Immature natural killer cell (primary cell): ENCODE measurements at regions not wholly inside any gene's neighbourhood (a gene's known extent, or its start where the extent isn't known, plus 50 kb on each side); places are given as distances from the start of the nearest gene placed in this dataset.

ENCODE experiments used
- DNase-seq, 3 donors: peaks; one replicate each; pipeline ENCODE4 v3.0.0; 2022; ENCODE audit warnings: mixed read lengths in 1 of 3
- H3K27ac Mint-ChIP-seq, 6 donors: one replicate each; pipeline ENCODE4 v1.8.0; 2020; ENCODE audit warnings: mixed read lengths in 6 of 6, mild to moderate bottlenecking in 5 of 6, inconsistent platforms in 4 of 6, moderate library complexity in 3 of 6
- H3K27me3 Mint-ChIP-seq, 3 donors: one replicate each; pipeline ENCODE4 v1.8.0; 2020 to 2021; ENCODE audit warnings: low read depth in 3 of 3, mild to moderate bottlenecking in 3 of 3, mixed read lengths in 3 of 3, moderate library complexity in 3 of 3, inconsistent platforms in 1 of 3
- H3K36me3 Mint-ChIP-seq, 3 donors: one replicate each; pipeline ENCODE4 v1.8.0; 2020; ENCODE audit warnings: mixed read lengths in 3 of 3, inconsistent platforms in 2 of 3, mild to moderate bottlenecking in 2 of 3
- H3K4me1 Mint-ChIP-seq, 2 donors: one replicate each; pipeline ENCODE4 v1.8.0; 2020; ENCODE audit warnings: inconsistent platforms in 2 of 2, mild to moderate bottlenecking in 2 of 2, mixed read lengths in 2 of 2, moderate library complexity in 1 of 2
- H3K4me3 Mint-ChIP-seq, 5 donors: one replicate each; pipeline ENCODE4 v1.8.0; 2020; ENCODE audit warnings: mild to moderate bottlenecking in 5 of 5, mixed read lengths in 5 of 5, inconsistent platforms in 3 of 5, moderate library complexity in 3 of 5
- H3K9me3 Mint-ChIP-seq, 6 donors: one replicate each; pipeline ENCODE4 v1.8.0; 2020; ENCODE audit warnings: mild to moderate bottlenecking in 6 of 6, mixed read lengths in 6 of 6, inconsistent platforms in 4 of 6, moderate library complexity in 3 of 6

DNA sequence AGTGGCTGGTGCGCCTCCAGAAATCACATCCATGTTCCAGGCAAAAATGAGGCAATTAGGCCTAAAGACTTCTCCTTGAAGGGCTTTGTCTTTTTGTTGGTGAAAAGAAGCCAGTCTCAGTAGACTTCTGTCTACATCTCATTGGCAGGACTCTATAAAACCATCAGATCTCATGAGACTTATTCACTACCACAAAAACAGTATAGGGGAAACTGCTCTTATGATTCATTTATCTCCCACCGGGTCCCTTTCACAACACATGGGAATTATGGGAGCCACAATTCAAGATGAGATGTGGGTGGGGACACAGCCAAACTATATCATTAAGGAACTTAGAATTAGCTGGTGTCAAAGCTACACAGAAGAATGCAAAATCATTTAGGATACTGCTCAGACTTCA, 77.7 kb upstream of the SNX2 start:
- H3K36me3 Mint-ChIP-seq, result no peaks in the 10 kb centered on the region

DNA sequence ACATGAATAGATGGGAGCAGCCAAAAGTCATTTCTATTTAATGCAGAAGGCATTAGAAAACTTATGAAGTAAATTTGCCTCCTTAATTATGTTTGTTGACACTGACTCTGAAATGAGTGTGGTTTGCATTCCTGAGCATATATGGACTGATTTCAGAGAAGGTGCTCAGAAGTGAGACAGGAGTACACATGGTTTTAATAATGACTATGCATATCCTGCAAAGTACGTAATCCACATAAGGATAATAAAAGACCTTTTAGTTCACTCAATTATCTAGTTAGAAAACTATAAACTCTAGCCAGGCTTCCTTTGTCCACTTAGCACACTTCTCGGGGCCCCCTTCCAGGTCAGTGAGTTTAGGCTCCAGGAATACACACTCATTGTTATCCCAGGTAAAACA, 75.7 kb upstream of the SNX2 start:
- no peak overlapping the region for H3K4me3 Mint-ChIP-seq
- no peaks in the 10 kb centered on the region for H3K36me3 Mint-ChIP-seq

More for the DNA sequence above, 77.7 kb upstream of the SNX2 start:
- DNase-seq, result no peak
- H3K4me3 Mint-ChIP-seq, result no peak overlapping the region
- H3K27me3 Mint-ChIP-seq, result peaks cover 0 to 2% (median 0%) of the 10 kb centered on the region in 3 donors
- H3K4me1 Mint-ChIP-seq, result no peaks in the 10 kb centered on the region
- H3K9me3 Mint-ChIP-seq, result peaks cover 0 to 1% (median 0%) of the 10 kb centered on the region in 6 donors
- H3K27ac Mint-ChIP-seq, result no peak overlapping the region

GRCh38 chr5:122701640-122702523, 73.0 kb upstream of the SNX2 start:
- no peak for DNase-seq
- peaks cover 0 to 2% (median 1%) of the 10 kb centered on the region in 3 donors for H3K27me3 Mint-ChIP-seq

More for the DNA sequence above, 75.7 kb upstream of the SNX2 start:
- Mint-ChIP-seq H3K9me3 (no peaks in the 10 kb centered on the region), H3K4me1 (no peaks in the 10 kb centered on the region), H3K27me3 (peaks cover 0 to 2% (median 0%) of the 10 kb centered on the region in 3 donors), H3K27ac (no peak overlapping the region)
- no peak for DNase-seq

DNA sequence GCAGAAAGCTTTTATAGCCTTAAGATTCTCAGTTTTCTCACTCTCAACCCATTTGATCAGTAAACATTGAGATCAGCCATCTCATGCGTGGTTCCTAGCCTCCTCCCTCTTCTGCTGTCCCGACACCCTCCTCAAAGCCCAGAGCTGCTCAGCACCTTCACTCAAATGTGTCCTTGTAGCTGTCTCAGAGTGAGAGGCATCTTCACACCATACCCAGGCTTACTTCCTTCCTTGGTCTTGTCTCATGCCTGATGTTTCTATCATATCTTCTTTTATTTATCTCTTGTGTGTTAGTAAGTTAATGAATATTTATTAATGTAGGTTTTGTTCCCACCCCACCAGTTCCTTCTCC, 72.4 kb upstream of the SNX2 start:
- peaks cover 0 to 1% (median 0%) of the 10 kb centered on the region in 3 donors for H3K27me3 Mint-ChIP-seq
- no peak overlapping the region for H3K4me3 Mint-ChIP-seq
- H3K9me3 Mint-ChIP-seq, result no peaks in the 10 kb centered on the region
- H3K4me1 Mint-ChIP-seq, result no peaks in the 10 kb centered on the region
- no peaks in the 10 kb centered on the region for H3K36me3 Mint-ChIP-seq
- no peak overlapping the region for H3K27ac Mint-ChIP-seq
- no peak for DNase-seq

More at GRCh38 chr5:122701640-122702523, 73.0 kb upstream of the SNX2 start:
- Mint-ChIP-seq H3K4me3 (no peak overlapping the region), H3K27ac (no peak overlapping the region), H3K4me1 (no peaks in the 10 kb centered on the region), H3K36me3 (no peaks in the 10 kb centered on the region), H3K9me3 (no peaks in the 10 kb centered on the region)

DNA sequence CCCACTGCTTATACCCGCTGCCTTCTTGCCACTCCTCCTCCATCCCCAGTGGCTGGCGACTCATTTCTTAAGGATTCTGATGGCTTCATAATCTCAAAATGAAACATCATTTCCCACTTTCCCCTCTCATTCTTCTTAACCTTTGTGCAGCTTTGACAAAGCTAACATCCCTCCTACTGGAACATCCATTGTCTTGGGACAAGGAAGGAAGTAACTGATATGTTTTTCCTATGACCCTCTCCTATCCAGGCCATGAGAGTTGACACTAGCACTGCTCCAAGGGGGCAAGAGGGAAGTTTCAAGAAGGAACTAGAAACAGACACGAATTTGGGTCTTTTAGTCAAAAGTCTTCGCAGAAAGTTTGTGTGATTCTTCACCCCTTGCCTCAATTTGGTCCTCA, 71.7 kb upstream of the SNX2 start:
- Mint-ChIP-seq H3K36me3 (no peaks in the 10 kb centered on the region), H3K4me1 (no peaks in the 10 kb centered on the region), H3K27ac (no peak overlapping the region), H3K9me3 (no peaks in the 10 kb centered on the region), H3K4me3 (no peak overlapping the region), H3K27me3 (peaks cover 0 to 1% (median 0%) of the 10 kb centered on the region in 3 donors)
- no peak for DNase-seq

GRCh38 chr5:122704247-122705036, 70.4 kb upstream of the SNX2 start:
- Mint-ChIP-seq H3K27me3 (peaks cover 0 to 4% (median 1%) of the 10 kb centered on the region in 3 donors), H3K4me1 (no peaks in the 10 kb centered on the region), H3K4me3 (no peak overlapping the region), H3K9me3 (no peaks in the 10 kb centered on the region), H3K36me3 (no peaks in the 10 kb centered on the region), H3K27ac (no peak overlapping the region)
- DNase-seq, result no peak

DNA sequence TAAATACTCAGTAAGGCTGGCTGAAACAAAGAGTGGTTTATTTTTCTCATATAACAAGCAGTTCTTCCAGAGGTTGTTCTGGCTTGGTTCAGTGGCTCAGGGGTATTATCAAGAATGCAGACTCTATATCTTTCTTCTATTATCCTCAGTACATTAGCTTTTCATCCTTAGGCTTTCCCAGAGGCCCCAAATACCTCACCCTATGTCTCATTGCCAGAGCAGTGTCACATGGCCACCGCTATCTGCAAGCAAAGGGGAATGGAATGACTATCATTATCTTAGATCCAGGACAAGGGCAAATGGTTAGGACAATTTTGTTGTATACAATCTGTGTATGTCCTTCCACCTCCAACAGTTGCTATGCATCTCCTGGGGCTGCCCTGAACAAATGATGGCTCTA, 69.0 kb upstream of the SNX2 start:
- DNase-seq, result no peak
- H3K27ac Mint-ChIP-seq, result no peak overlapping the region

DNA sequence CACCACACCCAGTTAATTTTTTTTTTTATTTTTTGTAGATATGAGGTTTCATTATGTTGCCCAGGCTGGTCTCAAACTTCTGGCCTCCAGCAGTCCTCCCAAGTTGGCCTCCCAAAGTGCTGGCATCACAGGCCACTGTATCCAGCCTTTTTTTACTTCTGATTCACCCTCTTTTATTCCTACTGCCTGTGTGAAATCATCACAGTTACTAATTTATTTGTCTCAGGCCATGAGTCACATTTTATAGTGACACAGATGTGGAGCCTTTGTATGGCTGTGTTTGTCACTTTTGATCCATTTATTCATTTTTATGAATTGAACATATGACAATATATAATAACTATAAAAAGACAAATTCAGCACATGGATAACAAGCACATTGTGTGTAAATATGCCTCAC, 67.1 kb upstream of the SNX2 start:
- no peaks in the 10 kb centered on the region for H3K36me3 Mint-ChIP-seq
- no peak overlapping the region for H3K4me3 Mint-ChIP-seq
- peaks cover 0 to 4% (median 1%) of the 10 kb centered on the region in 3 donors for H3K27me3 Mint-ChIP-seq
- no peak for DNase-seq
- no peak overlapping the region for H3K27ac Mint-ChIP-seq
- no peaks in the 10 kb centered on the region for H3K9me3 Mint-ChIP-seq
- no peaks in the 10 kb centered on the region for H3K4me1 Mint-ChIP-seq

More for the DNA sequence above, 69.0 kb upstream of the SNX2 start:
- no peak overlapping the region for H3K4me3 Mint-ChIP-seq
- no peaks in the 10 kb centered on the region for H3K4me1 Mint-ChIP-seq
- H3K27me3 Mint-ChIP-seq, result peaks cover 0 to 4% (median 1%) of the 10 kb centered on the region in 3 donors
- H3K9me3 Mint-ChIP-seq, result no peaks in the 10 kb centered on the region
- no peaks in the 10 kb centered on the region for H3K36me3 Mint-ChIP-seq

- Mint-ChIP-seq H3K4me1 (no peaks in the 10 kb centered on the region), H3K27me3 (peaks cover 2 to 4% (median 2%) of the 10 kb centered on the region in 3 donors), H3K9me3 (no peaks in the 10 kb centered on the region), H3K36me3 (no peaks in the 10 kb centered on the region), H3K4me3 (no peak overlapping the region), H3K27ac (no peak overlapping the region)
- no peak for DNase-seq
These were observed 61.8 kb upstream of the SNX2 start for GRCh38 chr5:122713041-122713440.

DNA sequence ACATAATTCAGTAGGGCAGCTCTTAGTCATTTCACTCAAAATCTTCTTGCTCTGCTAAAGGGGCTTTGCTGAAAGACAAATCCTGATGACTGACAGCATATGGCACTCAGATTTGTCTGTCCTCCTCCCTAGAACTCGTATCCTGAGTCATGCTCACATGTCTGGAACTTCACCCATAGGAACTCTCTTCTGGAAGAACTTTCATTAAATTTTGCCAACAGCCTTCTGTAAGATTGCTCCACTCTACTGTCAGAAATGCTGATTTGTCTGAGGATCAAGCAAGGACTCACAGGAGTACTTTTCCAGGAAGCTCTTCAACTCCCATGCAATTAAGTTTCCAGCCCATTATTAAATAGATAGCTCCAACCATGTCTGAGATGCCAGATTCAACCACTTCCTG, 59.8 kb upstream of the SNX2 start:
- H3K27ac Mint-ChIP-seq, result no peak overlapping the region
- DNase-seq, result no peak
- no peak overlapping the region for H3K4me3 Mint-ChIP-seq
- H3K36me3 Mint-ChIP-seq, result no peaks in the 10 kb centered on the region
- H3K9me3 Mint-ChIP-seq, result no peaks in the 10 kb centered on the region
- H3K4me1 Mint-ChIP-seq, result no peaks in the 10 kb centered on the region
- H3K27me3 Mint-ChIP-seq, result peaks cover 2% of the 10 kb centered on the region in 3 donors

GRCh38 chr5:122718611-122719010, 56.3 kb upstream of the SNX2 start:
- no peak overlapping the region for H3K4me3 Mint-ChIP-seq
- H3K36me3 Mint-ChIP-seq, result no peaks in the 10 kb centered on the region
- H3K27me3 Mint-ChIP-seq, result peaks cover 0 to 4% (median 4%) of the 10 kb centered on the region in 3 donors
- no peak overlapping the region for H3K27ac Mint-ChIP-seq
- H3K9me3 Mint-ChIP-seq, result no peaks in the 10 kb centered on the region
- no peak for DNase-seq
- H3K4me1 Mint-ChIP-seq, result no peaks in the 10 kb centered on the region

GRCh38 chr5:122719991-122720746, 54.7 kb upstream of the SNX2 start:
- H3K27ac Mint-ChIP-seq, result no peak overlapping the region
- no peak overlapping the region for H3K4me3 Mint-ChIP-seq
- DNase-seq, result no peak
- H3K4me1 Mint-ChIP-seq, result no peaks in the 10 kb centered on the region
- H3K9me3 Mint-ChIP-seq, result no peaks in the 10 kb centered on the region
- H3K27me3 Mint-ChIP-seq, result peaks cover 0 to 4% (median 4%) of the 10 kb centered on the region in 3 donors
- no peaks in the 10 kb centered on the region for H3K36me3 Mint-ChIP-seq

DNA sequence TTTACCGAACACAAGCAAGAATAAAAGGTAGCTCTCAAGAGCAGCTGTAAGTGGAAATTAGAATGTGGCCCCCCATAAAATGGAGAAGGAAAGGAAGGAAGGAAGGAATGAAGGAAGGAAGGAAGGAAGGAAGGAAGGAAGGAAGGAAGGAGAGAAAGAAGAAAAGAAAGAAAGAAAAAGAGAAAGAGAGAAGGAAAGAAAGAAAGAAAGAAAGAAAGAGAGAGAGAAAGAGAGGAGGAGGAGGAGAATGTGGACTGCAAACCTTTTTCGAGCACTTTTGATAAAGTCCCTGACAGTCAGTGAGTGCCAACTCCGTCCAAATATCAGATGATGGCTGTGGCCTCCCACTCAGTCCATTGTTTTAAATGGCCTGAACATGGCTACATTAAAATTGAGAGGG, 53.8 kb upstream of the SNX2 start:
- peaks cover 0 to 5% (median 2%) of the 10 kb centered on the region in 3 donors for H3K27me3 Mint-ChIP-seq
- H3K36me3 Mint-ChIP-seq, result no peaks in the 10 kb centered on the region
- H3K27ac Mint-ChIP-seq, result no peak overlapping the region

GRCh38 chr5:122722341-122722740, 52.5 kb upstream of the SNX2 start:
- H3K9me3 Mint-ChIP-seq, result no peaks in the 10 kb centered on the region
- no peak overlapping the region for H3K4me3 Mint-ChIP-seq
- no peak for DNase-seq
- H3K27me3 Mint-ChIP-seq, result peaks cover 0 to 7% (median 4%) of the 10 kb centered on the region in 3 donors
- H3K36me3 Mint-ChIP-seq, result no peaks in the 10 kb centered on the region
- H3K4me1 Mint-ChIP-seq, result no peaks in the 10 kb centered on the region
- H3K27ac Mint-ChIP-seq, result no peak overlapping the region

More for the DNA sequence above, 53.8 kb upstream of the SNX2 start:
- no peak for DNase-seq
- no peaks in the 10 kb centered on the region for H3K9me3 Mint-ChIP-seq
- no peaks in the 10 kb centered on the region for H3K4me1 Mint-ChIP-seq
- no peak overlapping the region for H3K4me3 Mint-ChIP-seq
